IMR-90 (cell line): ENCODE measurements at regions not wholly inside any gene's neighbourhood (a gene's known extent, or its start where the extent isn't known, plus 50 kb on each side); places are given as distances from the start of the nearest gene placed in this dataset.

Experiments
- ATAC-seq: fragments of 200-7000 bp; cut with Tn5 transposase; 2 replicates; pipeline ENCODE4 v1.9.1; 2020; ENCODE audit warnings: low read depth, mild to moderate bottlenecking, moderate library complexity
- BruUV-seq: library from RNA; stranded (reverse); fragments of 400-500 nt; replicated peaks from 2 replicates; lab custom pipeline; 2021; lab: Mats Ljungman, UMichigan
- CTCF ChIA-PET: fragments of 300-600 bp; formaldehyde crosslinking; extraction: SDS; loops from one replicate; lab custom pipeline; 2021; ENCODE audit warnings: antibody characterized with exemption; lab: Yijun Ruan, JAX
- POLR2A ChIA-PET: fragments of 300-600 bp; sonication (Branson Sonifier 250); formaldehyde crosslinking; loops from one replicate; lab custom pipeline; 2022; ENCODE audit warnings: antibody characterized with exemption; ENCODE audit not compliant: unreplicated experiment; lab: Charles Lee
- DNase-seq: peaks from one replicate; pipeline ENCODE4 v3.0.0; 2013
- H2AFZ ChIP-seq: replicated peaks from 2 replicates; pipeline ENCODE3; 2013; ENCODE audit warnings: low read length, mild to moderate bottlenecking; ENCODE audit not compliant: poor library complexity
- H2AK5ac ChIP-seq: 2 replicates; pipeline ENCODE4 v1.6.1; 2013; ENCODE audit warnings: low read depth, low read length, inconsistent platforms
- H2AK9ac ChIP-seq: replicated peaks from 2 replicates; pipeline ENCODE3; 2013; ENCODE audit warnings: mild to moderate bottlenecking, low read depth, low read length, moderate library complexity; ENCODE audit not compliant: poor library complexity
- H2BK120ac ChIP-seq: 2 replicates; pipeline ENCODE4 v1.6.1; 2013; ENCODE audit warnings: low read depth, low read length, inconsistent platforms
- H2BK15ac ChIP-seq: 3 replicates; pipeline ENCODE4 v1.6.1; 2013; ENCODE audit warnings: low read depth, low read length, inconsistent platforms
- H2BK20ac ChIP-seq: 2 replicates; pipeline ENCODE4 v1.6.1; 2013; ENCODE audit warnings: low read depth, mild to moderate bottlenecking, inconsistent platforms, low read length, moderate library complexity
- H2BK5ac ChIP-seq: 2 replicates; pipeline ENCODE4 v1.6.1; 2013; ENCODE audit warnings: mild to moderate bottlenecking, low read depth, low read length, inconsistent platforms; ENCODE audit not compliant: poor library complexity, severe bottlenecking
- H3K14ac ChIP-seq: replicated peaks from 2 replicates; pipeline ENCODE4 v1.6.1; 2013; ENCODE audit warnings: low read depth, low read length, inconsistent platforms
- H3K18ac ChIP-seq: 2 replicates; pipeline ENCODE4 v1.6.1; 2013; ENCODE audit warnings: low read depth, low read length, control low read depth
- H3K23ac ChIP-seq: 2 replicates; pipeline ENCODE4 v1.6.1; 2013; ENCODE audit warnings: low read depth, low read length, inconsistent platforms
- H3K27ac ChIP-seq: 2 replicates; pipeline ENCODE4 v1.5.1; 2013; ENCODE audit warnings: mild to moderate bottlenecking, control low read depth, low read length; ENCODE audit not compliant: insufficient read depth
- H3K27me3 ChIP-seq: 2 replicates; pipeline ENCODE4 v1.6.1; 2013; ENCODE audit warnings: low read length; ENCODE audit not compliant: control insufficient read depth, insufficient read depth
- H3K36me3 ChIP-seq: 2 replicates; pipeline ENCODE4 v1.6.1; 2013; ENCODE audit warnings: low read length, mixed read lengths; ENCODE audit not compliant: control insufficient read depth, insufficient read depth
- H3K4ac ChIP-seq: 2 replicates; pipeline ENCODE4 v1.6.1; 2013; ENCODE audit warnings: low read depth, low read length, inconsistent platforms
- H3K4me1 ChIP-seq: 2 replicates; pipeline ENCODE4 v1.6.1; 2013; ENCODE audit warnings: low read length, mixed read lengths; ENCODE audit not compliant: control insufficient read depth, insufficient read depth
- H3K4me2 ChIP-seq: 2 replicates; pipeline ENCODE4 v1.6.1; 2013; ENCODE audit warnings: low read depth, mild to moderate bottlenecking, control low read depth, low read length, moderate library complexity
- H3K4me3 ChIP-seq: 2 replicates; pipeline ENCODE4 v1.5.1; 2013; ENCODE audit warnings: low read depth, mild to moderate bottlenecking, control low read depth, low read length, moderate library complexity; ENCODE audit not compliant: insufficient read depth
- H3K56ac ChIP-seq: 2 replicates; pipeline ENCODE4 v1.6.1; 2013; ENCODE audit warnings: low read length, inconsistent platforms; ENCODE audit not compliant: insufficient read depth; ENCODE audit errors: extremely low read depth
- H3K79me1 ChIP-seq, 2 experiments: 2 replicates each; pipeline ENCODE4 v1.6.1; 2013; ENCODE audit warnings: low read length in 2 of 2, inconsistent platforms in 1 of 2, low read depth in 1 of 2
- H3K9ac ChIP-seq: 2 replicates; pipeline ENCODE4 v1.6.1; 2013; ENCODE audit warnings: low read depth, low read length, control low read depth
- H3K9me1 ChIP-seq: 2 replicates; pipeline ENCODE4 v1.6.1; 2013; ENCODE audit warnings: low read length, inconsistent platforms; ENCODE audit not compliant: insufficient read depth
- H3K9me3 ChIP-seq: 2 replicates; pipeline ENCODE4 v1.6.1; 2013; ENCODE audit warnings: low read length; ENCODE audit not compliant: control insufficient read depth, insufficient read depth
- H4K20me1 ChIP-seq: 2 replicates; pipeline ENCODE4 v1.6.1; 2013; ENCODE audit warnings: low read length, inconsistent platforms; ENCODE audit not compliant: insufficient read depth
- H4K5ac ChIP-seq: 2 replicates; pipeline ENCODE4 v1.6.1; 2013; ENCODE audit warnings: mild to moderate bottlenecking, low read depth, low read length, control low read depth
- H4K8ac ChIP-seq, 2 experiments: 2 replicates each; pipeline ENCODE4 v1.6.1; 2013; ENCODE audit warnings: low read depth in 2 of 2, low read length in 2 of 2, control low read depth in 1 of 2, inconsistent platforms in 1 of 2
- H4K91ac ChIP-seq: 2 replicates; pipeline ENCODE4 v1.6.1; 2013; ENCODE audit warnings: low read depth, low read length, inconsistent platforms; ENCODE audit not compliant: insufficient read depth
- CEBPB ChIP-seq: IDR thresholded peaks from 2 replicates; pipeline ENCODE4 v1.6.1; 2012; ENCODE audit warnings: low read depth, low read length, improper control_type of control experiment
- CHD1 ChIP-seq: IDR thresholded peaks from 2 replicates; pipeline ENCODE4 v1.6.1; 2012; ENCODE audit warnings: low read depth, low read length, improper control_type of control experiment
- FOS ChIP-seq: fragments of 150-350 bp; IDR thresholded peaks from 2 replicates; pipeline ENCODE4 v1.6.1; 2016; ENCODE audit warnings: low read depth, low read length
- MAZ ChIP-seq: IDR thresholded peaks from 2 replicates; pipeline ENCODE4 v1.6.1; 2012; ENCODE audit warnings: low read depth, mild to moderate bottlenecking, low read length, improper control_type of control experiment, moderate library complexity, borderline replicate concordance
- POLR2A ChIP-seq: IDR thresholded peaks from 2 replicates; pipeline ENCODE4 v1.6.1; 2012; ENCODE audit warnings: mild to moderate bottlenecking, low read depth, low read length
- RAD21 ChIP-seq: IDR thresholded peaks from 2 replicates; pipeline ENCODE4 v1.6.1; 2012; ENCODE audit warnings: low read length, improper control_type of control experiment
- RCOR1 ChIP-seq: IDR thresholded peaks from 2 replicates; pipeline ENCODE4 v1.6.1; 2012; ENCODE audit warnings: mild to moderate bottlenecking, low read length, improper control_type of control experiment; ENCODE audit not compliant: insufficient replicate concordance
- SMC3 ChIP-seq: fragments of 150-350 bp; IDR thresholded peaks from 2 replicates; pipeline ENCODE4 v1.6.1; 2016; ENCODE audit warnings: low read depth, mild to moderate bottlenecking, antibody characterized with exemption, low read length, moderate library complexity
- WGBS, 2 experiments: methylation state at CpG; one replicate each; pipeline versions ENCODE4 v1.1.5 to v1.1.7; 2013; ENCODE audit warnings: missing lambda C conversion rate in 2 of 2; ENCODE audit not compliant: insufficient read length in 1 of 2; ENCODE audit errors: extremely low coverage in 2 of 2; 5-methylcytosine and 5-hydroxymethylcytosine counted together
- dilution Hi-C: fragments of 300-500 bp; cut with HindIII; formaldehyde crosslinking; loops from one replicate; pipeline ENCODE4 v1.14.3; 2018; ENCODE audit warnings: low sequenced_read_pairs; ENCODE audit not compliant: unreplicated experiment
- in situ Hi-C: fragments of 300-500 bp; cut with MboI; formaldehyde crosslinking; loops from 3 replicates; pipeline ENCODE4 v1.14.3; 2019; ENCODE audit warnings: low sequenced_read_pairs, inconsistent platforms, mixed read lengths
- intact Hi-C: fragments of 100-400 bp; cut with micrococcal nuclease; formaldehyde crosslinking; loops from 2 replicates; pipeline ENCODE4 v1.10.0; 2022
- TF ChIP-seq, protein P1 (sequence below): fragments of 150-350 bp; IDR thresholded peaks from 2 replicates; pipeline ENCODE4 v1.6.1; 2017; ENCODE audit warnings: mild to moderate bottlenecking, antibody characterized with exemption, low read length, low read depth
- TF ChIP-seq, protein P2 (sequence below): conservative IDR thresholded peaks from 2 replicates; pipeline ENCODE4 v1.5.1; 2012; ENCODE audit warnings: mild to moderate bottlenecking, low read depth, low read length, improper control_type of control experiment

GRCh38 chr12:87772401-87772800 is 256.8 kb downstream of the C12orf50 start:
- POLR2A ChIA-PET, result no interaction called here
- DNase-seq (no peak), ATAC-seq (no peak)
- Histone ChIP-seq H2BK5ac (no peak overlapping the region), H2BK20ac (no peak overlapping the region), H3K4me1 (no peaks in the 10 kb centered on the region; the same call in 1 of the 2 replicates), H3K23ac (no peak overlapping the region), H4K5ac (no peak overlapping the region), H3K79me1 (no peaks in the 10 kb centered on the region), H3K4me2 (no peak overlapping the region), H2BK15ac (no peak overlapping the region), H3K9ac (no peak overlapping the region), H3K9me1 (no peaks in the 10 kb centered on the region), H2AK9ac (no peak overlapping the region), H2AFZ (no peak overlapping the region), H4K20me1 (no peaks in the 10 kb centered on the region), H3K4me3 (no peak overlapping the region), H3K9me3 (no peaks in the 10 kb centered on the region), H3K56ac (no peak overlapping the region), H3K14ac (no peak overlapping the region), H3K27ac (no peak overlapping the region), H4K91ac (no peak overlapping the region), H3K27me3 (no peaks in the 10 kb centered on the region), H3K36me3 (no peaks in the 10 kb centered on the region), H3K4ac (no peak overlapping the region), H4K8ac (no peak overlapping the region), H3K18ac (no peak overlapping the region; the same call in 1 of the 2 replicates), H2BK120ac (no peak overlapping the region), H2AK5ac (no peak overlapping the region)
- WGBS, 2 experiments, result no CpG with 5 or more reads among the region's 2 CpGs
- CTCF ChIA-PET, result no interaction called here
- in situ Hi-C loops (no loop called here), intact Hi-C loops (no loop called here), dilution Hi-C loops (no loop called here)
- TF ChIP-seq, protein P1, sequence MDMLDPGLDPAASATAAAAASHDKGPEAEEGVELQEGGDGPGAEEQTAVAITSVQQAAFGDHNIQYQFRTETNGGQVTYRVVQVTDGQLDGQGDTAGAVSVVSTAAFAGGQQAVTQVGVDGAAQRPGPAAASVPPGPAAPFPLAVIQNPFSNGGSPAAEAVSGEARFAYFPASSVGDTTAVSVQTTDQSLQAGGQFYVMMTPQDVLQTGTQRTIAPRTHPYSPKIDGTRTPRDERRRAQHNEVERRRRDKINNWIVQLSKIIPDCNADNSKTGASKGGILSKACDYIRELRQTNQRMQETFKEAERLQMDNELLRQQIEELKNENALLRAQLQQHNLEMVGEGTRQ, result no peak
- TF ChIP-seq, protein P2, sequence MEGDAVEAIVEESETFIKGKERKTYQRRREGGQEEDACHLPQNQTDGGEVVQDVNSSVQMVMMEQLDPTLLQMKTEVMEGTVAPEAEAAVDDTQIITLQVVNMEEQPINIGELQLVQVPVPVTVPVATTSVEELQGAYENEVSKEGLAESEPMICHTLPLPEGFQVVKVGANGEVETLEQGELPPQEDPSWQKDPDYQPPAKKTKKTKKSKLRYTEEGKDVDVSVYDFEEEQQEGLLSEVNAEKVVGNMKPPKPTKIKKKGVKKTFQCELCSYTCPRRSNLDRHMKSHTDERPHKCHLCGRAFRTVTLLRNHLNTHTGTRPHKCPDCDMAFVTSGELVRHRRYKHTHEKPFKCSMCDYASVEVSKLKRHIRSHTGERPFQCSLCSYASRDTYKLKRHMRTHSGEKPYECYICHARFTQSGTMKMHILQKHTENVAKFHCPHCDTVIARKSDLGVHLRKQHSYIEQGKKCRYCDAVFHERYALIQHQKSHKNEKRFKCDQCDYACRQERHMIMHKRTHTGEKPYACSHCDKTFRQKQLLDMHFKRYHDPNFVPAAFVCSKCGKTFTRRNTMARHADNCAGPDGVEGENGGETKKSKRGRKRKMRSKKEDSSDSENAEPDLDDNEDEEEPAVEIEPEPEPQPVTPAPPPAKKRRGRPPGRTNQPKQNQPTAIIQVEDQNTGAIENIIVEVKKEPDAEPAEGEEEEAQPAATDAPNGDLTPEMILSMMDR, result no peak
- no peak for TF ChIP-seq FOS
- TF ChIP-seq MAZ, result no peak
- TF ChIP-seq CHD1, result no peak
- no peak for TF ChIP-seq POLR2A
- no peak for TF ChIP-seq CEBPB
- no peak for TF ChIP-seq SMC3
- TF ChIP-seq RAD21, result no peak
- TF ChIP-seq RCOR1, result no peak
- no TSS peak for BruUV-seq
